ENCODE measurements at regions not wholly inside any gene's neighbourhood (a gene's known extent, or its start where the extent isn't known, plus 50 kb on each side); places are given as distances from the start of the nearest gene placed in this dataset.
"Not testable (repeated sequence)": the region's sequence is repeated elsewhere in the genome, so short reads cannot be mapped to it uniquely, and the experiment has no call there.

DNA sequence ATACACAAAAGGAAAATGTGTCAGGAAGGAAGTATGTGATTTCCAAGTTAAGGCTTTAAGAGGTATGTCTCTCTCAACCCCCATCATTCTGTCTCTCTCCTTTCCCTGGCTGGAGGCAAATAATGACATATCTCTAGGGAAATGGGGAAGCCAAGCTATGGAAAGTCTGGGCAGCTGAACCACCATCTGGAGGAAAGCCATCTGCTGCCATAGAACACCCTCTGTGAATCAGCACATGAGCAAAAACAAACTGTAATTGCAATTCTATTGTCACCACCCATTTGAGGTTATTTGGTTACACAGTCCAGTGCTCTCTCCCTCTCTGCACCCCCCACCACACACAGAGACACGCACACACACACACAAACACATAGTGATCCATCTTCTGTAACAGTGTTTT lies 766.2 kb downstream of the FLRT2 start:
- FAIRE-seq: no peak

DNA sequence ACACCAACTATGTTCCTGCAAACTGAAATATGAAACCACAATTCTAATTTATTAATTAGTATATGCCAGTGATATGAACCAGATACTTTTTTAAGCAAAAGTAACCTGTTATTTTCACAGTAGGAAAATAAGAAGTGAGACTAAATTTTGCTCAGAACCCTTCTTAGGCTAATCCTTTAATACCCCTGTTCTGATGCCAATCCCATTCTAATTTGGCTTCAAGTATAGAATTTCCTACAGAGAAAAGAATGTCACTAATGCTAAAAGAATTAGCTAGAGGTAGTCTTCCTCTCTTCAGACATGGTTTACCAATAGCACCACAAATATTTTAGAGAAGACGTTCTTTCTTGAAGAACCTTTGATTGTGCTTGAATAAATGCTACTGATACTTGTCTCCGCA lies 758.4 kb downstream of the FLRT2 start:
- no peak for FAIRE-seq

DNA sequence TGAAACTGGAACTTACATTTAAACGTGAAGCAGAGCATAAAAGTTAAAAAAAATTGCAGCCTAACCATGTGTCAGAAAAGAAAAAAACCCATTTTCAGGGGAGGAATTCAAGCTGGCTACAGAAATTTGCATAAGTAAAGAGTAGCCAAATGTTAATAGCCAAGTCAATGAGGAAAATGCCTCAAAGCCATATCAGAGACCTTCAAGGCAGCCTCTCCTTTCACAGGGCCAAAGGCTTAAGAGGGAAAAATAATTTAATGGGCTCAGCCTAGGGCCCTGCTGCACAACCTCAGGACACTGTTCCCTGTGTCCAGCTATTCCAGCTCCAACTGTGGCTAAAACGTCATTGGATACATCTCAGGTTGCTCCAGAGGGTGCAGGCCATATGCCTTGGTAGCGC lies 749.5 kb downstream of the FLRT2 start:
- no peak for FAIRE-seq

DNA sequence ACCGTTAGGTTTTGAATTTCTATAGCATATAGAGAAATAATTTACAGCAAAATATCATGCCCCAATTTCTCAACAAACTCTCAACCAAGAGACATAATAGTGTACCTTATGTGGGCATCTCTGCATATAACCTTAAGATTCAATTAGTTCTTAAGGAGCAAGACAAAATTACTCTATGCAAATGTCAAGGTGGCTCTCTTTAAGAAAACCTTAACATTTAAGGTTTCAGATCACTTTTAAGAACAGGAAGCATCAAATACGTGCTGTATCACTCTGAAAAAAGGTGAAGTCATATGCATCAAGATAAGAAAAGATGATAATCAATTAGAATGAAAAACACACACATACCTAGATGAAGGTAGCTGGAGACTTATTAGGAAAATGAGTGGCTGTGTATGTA lies 728.0 kb downstream of the FLRT2 start:
- FAIRE-seq: no peak

DNA sequence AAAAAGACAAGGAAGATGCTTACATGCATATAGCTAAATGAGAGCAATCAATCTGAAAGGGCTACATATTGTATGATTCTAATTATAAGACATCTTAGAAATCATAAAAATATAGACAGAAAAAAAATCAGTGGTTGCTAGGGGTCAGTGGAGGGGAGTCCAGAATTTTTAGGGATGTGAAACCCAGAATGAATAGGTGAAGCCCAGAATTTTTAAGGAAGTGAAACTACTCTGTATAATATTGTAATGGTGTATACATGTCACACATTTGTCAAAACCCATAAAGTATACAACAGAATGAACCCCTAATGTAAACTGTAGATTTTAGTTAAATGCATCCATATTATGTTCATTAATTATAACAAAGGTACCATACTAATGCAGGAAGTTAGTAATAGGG lies 713.2 kb downstream of the FLRT2 start:
- no peak for FAIRE-seq

DNA sequence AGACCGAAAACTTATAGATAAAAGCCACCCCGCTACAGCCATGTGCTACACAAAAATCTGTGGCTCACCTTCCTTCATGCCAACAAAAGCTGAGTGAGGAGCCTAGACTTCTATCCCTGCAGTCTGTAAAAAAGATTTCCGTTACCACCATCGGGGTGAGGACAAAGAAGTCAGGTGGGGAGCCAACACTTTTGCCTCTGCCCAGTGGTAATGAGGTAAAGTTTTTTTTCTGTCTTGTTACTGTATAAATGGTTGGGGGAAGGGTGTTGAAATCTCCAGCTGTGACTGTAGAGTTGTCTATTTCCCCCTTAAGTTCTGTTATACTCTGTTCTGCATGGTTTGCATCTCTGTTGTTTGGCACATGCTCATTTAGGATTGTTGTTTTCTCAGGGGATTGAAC lies 707.8 kb downstream of the FLRT2 start:
- no peak for FAIRE-seq

DNA sequence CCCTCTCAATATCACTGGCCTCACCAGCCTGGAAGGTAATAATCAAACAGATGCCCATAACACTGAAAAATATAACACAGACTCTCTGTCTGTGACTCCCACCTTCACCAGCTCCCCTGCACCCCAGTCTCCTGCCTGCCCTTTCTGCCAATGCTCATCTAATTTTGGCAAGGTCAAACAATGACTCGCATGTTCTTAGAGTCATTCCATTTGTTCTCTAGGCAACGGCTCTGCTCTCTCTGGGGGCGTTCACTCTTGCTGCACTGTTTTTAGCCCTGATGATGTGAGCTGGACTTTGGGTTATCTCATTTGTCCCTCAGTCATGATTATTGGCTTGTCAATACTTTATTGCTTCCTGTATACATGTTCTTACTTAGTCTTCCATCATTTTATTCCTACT lies 691.8 kb downstream of the FLRT2 start:
- no peak for FAIRE-seq

DNA sequence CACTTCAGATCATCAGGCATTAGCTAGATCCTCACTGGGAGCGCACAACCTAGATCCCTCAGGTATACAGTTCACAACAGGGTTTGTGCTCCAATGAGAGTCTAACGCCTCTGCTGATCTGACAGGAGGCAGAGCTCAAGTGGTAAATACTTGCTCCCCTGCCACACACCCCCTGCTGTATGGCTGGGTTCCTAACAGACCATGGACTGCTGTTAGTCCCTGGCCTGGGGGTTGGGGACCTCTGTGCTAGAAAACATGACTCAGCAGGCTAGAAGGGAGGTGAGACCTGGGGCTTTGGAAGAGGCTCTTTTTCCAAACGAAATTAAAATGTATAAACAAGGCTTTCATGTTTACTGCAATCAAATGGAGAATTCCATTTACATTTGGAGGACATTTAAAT lies 691.1 kb downstream of the FLRT2 start:
- no peak for FAIRE-seq

DNA sequence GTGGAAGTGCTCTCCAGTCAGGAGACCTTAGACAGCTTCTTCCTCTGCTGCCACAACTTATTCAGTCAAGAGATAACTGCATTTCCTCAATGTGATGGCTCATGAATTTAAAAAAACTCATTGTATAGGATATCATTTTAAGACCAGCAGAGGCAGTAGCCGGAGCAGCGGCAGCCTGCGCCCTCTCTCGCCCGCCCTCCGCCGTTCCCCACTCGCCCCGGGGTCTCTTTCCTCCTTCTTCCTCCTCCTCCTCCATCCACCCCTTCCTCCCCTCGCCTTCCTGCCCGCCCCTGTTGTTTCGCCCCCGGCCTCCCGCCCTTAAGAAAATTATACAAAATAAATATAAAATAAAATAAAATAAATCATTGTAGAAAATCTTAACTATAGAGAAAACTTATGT lies 687.6 kb downstream of the FLRT2 start:
- FAIRE-seq: no peak

DNA sequence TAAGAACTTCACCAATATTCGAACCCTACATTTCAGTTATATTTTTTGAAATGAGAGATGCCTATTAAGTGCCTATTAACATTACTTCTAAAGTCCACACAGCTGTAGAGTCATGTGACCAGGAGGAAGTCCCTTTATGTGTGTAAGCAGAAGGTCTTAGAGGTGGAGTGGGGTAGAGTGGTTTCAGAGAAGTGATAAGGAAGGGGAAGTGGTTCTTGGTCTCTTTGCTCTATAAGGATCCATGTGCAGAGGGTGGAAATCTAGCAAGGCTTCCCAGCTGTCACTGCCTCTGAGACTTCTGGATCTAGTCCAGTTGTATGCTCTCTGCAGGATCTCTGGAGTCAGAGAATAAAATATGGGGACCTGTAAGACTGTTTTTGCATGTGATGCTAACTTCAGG lies 673.9 kb downstream of the FLRT2 start:
- no peak for FAIRE-seq

DNA sequence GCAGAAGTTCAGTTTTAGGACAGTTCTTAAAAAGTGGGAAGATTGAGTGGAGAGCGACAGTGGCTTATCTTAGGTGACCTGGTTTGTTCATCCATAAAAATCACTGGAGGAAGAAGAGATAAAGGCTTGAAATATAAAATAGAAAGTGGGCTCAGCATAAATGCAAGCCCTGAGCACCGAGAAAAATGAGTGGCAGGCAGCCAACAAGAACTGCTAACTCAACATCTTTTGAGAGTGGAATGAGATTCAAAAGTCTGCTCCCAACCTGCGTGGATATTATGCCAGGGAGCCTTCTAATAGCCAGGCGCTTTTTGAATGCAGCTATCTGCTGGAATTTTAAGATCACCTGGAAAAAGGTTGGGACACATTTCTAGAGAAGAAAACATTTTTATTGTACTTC lies 666.5 kb downstream of the FLRT2 start:
- FAIRE-seq: no peak

DNA sequence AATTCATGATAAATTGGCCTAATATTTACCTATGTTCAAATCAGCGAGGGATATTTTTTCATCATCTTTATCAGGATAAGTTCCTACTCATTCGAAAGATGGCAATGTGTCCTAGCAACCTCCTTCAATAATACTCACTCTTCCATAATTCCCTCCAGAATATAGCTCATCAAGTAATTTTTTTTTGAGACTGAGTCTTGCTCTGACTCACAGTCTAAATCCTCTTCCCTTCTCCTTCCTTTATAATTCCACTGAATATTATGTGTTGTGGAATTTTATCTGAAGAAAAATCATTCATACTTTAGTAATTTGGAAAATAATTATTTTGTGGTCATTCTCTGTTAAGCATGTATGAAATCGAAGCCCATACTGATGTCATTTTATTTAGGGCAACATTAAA lies 663.8 kb downstream of the FLRT2 start:
- FAIRE-seq: no peak

DNA sequence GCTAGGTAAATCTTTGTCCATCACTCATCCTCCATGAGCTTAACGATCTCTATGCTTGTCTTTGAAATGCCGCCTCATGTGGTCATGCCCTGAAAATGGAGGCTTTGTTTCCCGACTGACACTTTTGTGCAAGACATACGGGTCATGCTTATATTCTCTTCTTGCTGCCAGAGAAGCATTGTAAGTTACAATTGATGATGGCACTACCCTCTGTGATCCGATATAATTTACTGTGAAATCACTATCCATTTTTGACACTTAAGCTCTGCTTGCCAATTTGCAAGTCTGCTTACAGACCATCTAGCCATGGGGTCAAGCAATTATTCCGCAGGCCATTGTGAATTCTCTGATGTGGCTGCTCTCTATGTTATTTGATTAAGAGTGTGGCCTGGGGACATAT lies 650.0 kb downstream of the FLRT2 start:
- no peak for FAIRE-seq

DNA sequence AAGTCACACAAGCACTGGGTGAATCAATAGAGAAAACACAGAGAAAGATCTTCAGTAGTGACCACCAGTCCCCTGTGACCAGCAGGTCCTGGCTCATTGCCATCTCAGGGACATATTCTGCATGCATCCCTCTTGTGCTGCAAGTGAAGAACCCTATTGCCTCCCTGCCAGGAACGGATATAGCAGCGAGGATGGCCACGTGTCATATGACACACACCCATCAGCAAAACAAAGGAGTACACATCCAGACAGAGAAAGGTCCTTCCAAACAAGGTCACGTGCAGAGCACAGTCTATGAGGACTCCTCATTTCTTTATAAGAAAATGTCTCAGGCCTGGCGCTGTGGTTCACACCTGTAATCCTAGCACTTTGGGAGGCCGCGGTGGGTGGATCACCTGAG lies 638.4 kb downstream of the FLRT2 start:
- no peak for FAIRE-seq

DNA sequence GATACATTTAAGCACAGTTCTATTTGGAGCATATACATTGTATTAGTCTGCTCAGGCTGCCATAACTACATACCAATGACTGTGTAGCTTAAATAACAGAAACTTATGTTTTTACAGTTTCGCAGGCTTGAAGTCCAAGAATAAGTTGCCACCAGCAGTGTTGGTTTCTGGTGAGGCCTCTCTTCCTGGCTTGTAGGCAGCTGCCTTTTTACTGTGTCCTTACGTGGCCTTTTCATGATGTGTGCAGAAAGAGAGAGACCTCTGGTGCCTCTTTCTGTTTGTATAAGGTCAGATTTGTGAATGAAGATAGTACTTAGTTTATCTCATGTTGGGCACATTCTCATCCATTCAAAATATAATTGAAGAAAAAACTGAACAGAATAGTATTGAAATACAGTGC lies 636.6 kb downstream of the FLRT2 start:
- no peak for FAIRE-seq

DNA sequence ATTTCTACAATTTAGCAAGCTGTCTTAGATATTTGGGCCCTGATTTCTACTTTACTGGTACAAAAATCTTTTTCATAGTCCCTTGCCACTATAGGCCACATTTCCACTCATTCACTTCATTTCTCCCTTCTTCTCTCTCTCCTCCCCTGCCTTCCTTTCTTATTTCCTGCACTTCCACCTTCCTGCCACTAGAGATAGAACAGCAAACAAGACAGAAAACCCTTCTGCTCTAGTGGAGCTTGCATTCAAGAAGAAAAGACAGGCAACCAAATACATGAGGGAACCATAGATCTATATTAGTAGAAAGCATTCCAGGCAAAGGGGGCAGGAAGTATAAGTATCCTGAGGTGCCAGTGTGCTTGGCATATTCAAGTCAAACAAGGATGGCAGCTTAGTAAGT lies 623.5 kb downstream of the FLRT2 start:
- FAIRE-seq: no peak

DNA sequence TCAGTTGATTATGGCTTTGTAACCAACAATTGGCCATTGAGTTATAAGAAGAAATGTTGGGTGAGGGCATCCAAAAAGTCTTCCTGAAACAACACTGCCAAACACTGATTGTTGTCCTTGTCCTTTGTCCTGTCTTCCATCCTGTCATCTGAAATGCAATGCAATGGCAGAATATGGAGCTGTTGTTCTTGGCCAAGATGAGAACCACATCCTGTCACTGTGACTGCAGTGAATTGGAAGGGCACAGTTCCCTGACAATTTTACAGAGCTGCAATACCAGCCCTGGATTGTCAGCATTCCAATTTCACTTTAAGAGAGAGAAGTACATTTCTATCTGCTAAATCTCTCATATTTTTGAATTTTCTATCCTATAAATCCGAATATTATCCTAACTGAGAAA lies 613.3 kb downstream of the FLRT2 start:
- FAIRE-seq: no peak

DNA sequence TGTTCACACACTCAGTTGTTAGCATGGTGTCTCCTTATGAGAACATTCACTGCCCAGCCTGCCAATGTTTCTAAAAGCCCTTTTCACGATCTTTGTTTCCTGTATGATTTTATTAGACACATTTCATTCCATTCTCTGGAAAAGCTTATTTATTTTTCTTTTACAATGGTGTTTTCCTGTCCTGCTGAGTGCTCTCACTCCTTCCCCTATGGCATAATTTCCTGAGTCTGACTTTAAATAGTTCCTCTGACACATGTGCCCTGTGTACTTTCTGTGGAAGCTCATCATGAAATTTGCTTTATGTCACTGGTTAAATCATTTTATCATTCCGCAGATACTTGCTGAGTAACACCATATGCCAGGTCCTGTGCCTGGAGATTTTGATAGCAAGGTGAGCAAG lies 612.0 kb downstream of the FLRT2 start:
- no peak for FAIRE-seq

DNA sequence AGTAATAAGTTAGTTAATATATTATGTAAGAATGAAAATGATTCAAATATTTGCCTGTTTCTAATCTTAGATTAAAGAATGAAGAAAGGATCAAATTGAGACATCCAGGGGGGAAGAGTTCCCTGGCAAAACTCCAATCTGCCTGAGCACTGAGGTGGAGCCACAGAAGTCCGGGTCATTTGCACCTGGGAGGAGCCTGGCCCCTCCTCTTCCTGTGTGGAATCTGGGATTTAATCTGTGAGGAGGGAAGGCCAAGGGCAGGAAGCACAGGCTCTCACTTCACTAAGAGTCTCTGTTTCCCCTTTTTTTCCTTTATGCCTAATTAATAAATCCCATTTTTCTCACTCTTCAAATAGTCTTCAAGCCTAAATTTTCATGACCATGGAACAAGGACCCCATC lies 599.5 kb downstream of the FLRT2 start:
- no peak for FAIRE-seq

DNA sequence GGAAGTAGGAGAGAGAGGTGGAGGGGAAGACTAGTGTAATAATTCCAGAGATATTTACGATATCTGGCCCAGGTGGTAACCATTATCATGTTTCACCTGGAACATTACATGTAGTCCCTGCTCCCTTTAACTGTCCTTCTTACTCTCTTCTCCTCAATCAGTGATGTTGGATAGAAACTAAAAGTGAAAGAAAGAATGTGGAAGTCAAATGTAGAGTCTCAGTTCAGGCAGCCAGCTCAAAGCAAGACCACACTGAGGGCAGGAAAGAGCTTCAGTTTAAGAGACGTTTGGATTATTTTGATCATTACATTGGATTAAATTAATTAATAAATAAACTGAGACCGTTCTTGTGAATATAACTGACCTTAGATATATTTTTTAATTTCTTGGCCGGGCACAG lies 594.4 kb downstream of the FLRT2 start:
- FAIRE-seq: no peak

DNA sequence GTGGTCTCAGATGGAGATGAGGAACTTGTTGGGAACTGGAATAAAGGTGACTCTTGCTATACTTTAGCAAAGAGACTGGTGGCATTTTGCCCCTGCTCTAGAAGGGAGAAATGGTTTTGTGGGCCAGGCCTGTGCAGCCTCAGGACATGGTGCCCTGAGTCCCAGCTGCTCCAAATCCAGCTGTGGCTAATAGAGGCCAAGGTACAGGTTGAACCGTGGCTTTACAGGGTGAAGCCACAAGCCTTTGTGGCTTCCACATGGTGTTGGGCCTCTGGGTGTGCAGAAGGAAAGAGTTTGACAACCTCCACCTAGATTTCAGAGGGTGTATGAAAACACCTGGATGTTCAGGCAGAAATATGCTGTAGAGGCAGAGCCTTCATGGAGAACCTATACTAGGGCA lies 586.0 kb downstream of the FLRT2 start:
- FAIRE-seq: no peak

DNA sequence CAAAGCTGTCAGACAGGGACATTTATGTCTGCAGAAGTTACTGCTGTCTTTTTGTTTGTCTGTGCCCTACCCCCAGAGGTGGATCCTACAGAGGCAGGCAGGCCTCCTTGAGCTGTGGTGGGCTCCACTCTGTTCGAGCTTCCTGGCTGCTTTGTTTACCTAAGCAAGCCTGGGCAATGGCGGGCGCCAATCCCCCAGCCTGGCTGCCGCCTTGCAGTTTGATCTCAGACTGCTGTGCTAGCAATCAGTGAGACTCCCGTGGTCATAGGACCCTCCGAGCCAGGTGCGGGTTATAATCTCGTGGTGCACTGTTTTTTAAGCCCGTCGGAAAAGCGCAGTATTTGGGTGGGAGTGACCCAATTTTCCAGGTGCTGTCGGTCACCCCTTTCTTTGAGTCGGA lies 580.9 kb downstream of the FLRT2 start:
- not testable (repeated sequence) for FAIRE-seq

DNA sequence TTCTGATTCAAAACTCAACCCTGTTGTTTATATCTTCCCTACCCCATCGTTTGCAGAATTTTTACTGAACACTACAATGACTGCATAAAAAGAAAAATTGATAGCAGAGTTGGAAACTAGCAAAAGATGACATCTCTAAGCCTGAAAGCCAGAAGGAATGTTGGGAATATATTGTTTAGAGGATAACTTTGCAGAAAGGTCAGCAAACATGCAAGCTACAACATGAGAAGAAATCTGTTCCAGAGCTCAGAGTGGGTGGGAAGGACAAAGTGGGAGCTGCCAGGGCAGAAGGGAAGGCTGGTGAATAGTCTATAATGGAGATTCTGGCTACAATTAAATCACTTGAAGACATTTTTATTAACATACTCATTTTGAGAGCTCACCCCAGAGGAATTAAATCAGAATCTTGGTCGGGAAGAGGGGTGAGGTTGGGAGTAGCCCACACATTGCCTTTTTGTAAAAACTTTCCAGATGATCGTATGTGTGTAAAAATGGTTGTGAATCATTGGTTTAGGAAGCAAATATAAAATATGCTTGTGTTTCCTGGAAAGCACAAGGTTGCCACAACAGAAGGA lies 574.8 kb downstream of the FLRT2 start:
- FAIRE-seq: no peak

DNA sequence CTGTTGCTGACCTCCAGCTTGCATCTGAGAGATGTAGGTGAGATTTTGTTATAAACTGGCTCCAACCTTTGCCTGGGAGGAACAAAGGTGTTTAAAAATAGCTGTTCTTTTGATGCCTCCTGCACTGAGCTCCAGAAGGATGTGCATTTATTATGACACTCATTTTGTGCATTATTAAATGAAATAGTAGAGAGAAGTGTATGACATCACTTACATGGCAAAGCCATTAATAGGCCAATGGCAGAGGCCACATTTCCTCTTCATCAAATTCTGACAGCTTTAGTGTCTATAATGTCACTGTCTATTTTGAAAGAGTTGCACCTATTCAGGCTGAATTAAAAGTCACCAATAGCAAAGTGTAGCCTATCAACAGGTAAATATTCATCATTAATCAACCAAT lies 564.6 kb downstream of the FLRT2 start:
- no peak for FAIRE-seq

DNA sequence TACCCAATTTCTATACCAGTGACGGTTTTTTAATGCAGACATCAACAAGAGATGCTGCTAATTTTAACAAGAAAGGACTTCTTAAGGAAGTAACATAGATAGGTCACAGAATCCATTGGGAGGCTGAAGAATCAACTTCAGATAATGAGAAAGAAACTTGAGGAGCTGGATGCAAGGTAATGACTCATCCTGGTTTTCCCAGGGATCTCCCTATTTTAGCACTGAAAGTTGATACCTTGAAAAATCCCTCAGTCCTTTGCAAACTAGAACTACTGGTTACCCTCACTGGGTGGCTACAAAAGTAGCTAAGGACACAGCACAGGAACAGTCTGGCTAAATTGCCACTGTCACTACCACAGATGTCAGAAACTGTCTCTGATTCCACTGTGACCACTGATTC lies 561.9 kb downstream of the FLRT2 start:
- FAIRE-seq: no peak

DNA sequence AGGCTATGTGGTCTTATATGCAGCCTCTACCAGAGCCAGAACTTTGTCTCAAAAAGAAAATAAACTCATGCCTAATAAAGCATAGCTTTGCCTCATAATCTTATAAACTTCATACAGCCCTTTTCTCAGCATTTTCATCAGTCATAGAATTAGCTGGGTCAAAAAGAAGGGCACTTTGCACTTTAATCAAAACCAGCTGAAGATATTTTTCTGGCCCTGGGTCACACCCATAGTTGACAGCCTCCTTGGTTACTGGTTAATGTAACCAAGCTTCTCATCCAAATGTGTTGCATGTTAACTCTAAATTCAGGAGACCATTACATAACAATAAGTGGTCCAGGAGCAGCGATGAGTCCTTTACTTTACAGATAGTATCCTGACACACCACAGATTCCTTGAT lies 558.2 kb downstream of the FLRT2 start:
- FAIRE-seq: no peak
